DMS 273 treated with DMSO at 0.1 percent for 48 hours (cell line): ENCODE measurements at regions not wholly inside any gene's neighbourhood (a gene's known extent, or its start where the extent isn't known, plus 50 kb on each side); places are given as distances from the start of the nearest gene placed in this dataset.
"Not testable (repeated sequence)": the region's sequence is repeated elsewhere in the genome, so short reads cannot be mapped to it uniquely, and the experiment has no call there.

Source experiments
- DNase-seq: peaks from one replicate; lab custom pipeline; 2025; lab: John Stamatoyannopoulos, UW

- no peak for DNase-seq
Measured at GRCh38 chr10:109403551-109403950, 519.8 kb downstream of the XPNPEP1 start.

GRCh38 chr10:109393425-109393824, 529.9 kb downstream of the XPNPEP1 start:
- DNase-seq = no peak

GRCh38 chr10:109386921-109387320, 536.4 kb downstream of the XPNPEP1 start:
- DNase-seq = no peak

- no peak for DNase-seq
Measured at GRCh38 chr10:109386101-109386500, 537.2 kb downstream of the XPNPEP1 start.

- DNase-seq = no peak
Measured at GRCh38 chr10:109379186-109379585, 544.1 kb downstream of the XPNPEP1 start.

- DNase-seq = no peak
Measured at GRCh38 chr10:109374215-109374614, 549.1 kb downstream of the XPNPEP1 start.

GRCh38 chr10:109359316-109359715, 564.0 kb downstream of the XPNPEP1 start:
- no peak for DNase-seq

- no peak for DNase-seq
Measured at GRCh38 chr10:109358325-109358724, 565.0 kb downstream of the XPNPEP1 start.

- DNase-seq = no peak
Measured at GRCh38 chr10:109348324-109348723, 575.0 kb downstream of the XPNPEP1 start.

- DNase-seq = no peak
Measured at GRCh38 chr10:109343293-109343692, 580.0 kb downstream of the XPNPEP1 start.

- DNase-seq = no peak
Measured at GRCh38 chr10:109341986-109342385, 581.3 kb downstream of the XPNPEP1 start.

GRCh38 chr10:109328001-109328400, 595.3 kb downstream of the XPNPEP1 start:
- DNase-seq = no peak

- no peak for DNase-seq
Measured at GRCh38 chr10:109327266-109327665, 596.0 kb downstream of the XPNPEP1 start.

- no peak for DNase-seq
Measured at GRCh38 chr10:109324721-109325120, 598.6 kb downstream of the XPNPEP1 start.

- no peak for DNase-seq
Measured at GRCh38 chr10:109317746-109318366, 605.5 kb downstream of the XPNPEP1 start.

- DNase-seq = not testable (repeated sequence)
Measured at GRCh38 chr10:109314016-109314415, 609.3 kb downstream of the XPNPEP1 start.

- not testable (repeated sequence) for DNase-seq
Measured at GRCh38 chr10:109312555-109312954, 610.8 kb downstream of the XPNPEP1 start.

- DNase-seq = no peak
Measured at GRCh38 chr10:109308971-109309370, 614.3 kb downstream of the XPNPEP1 start.

GRCh38 chr10:109307102-109307501, 616.2 kb downstream of the XPNPEP1 start:
- not testable (repeated sequence) for DNase-seq

- no peak for DNase-seq
Measured at GRCh38 chr10:109306698-109307097, 616.6 kb downstream of the XPNPEP1 start.

- DNase-seq = no peak
Measured at GRCh38 chr10:109287858-109288257, 635.5 kb downstream of the XPNPEP1 start.

- DNase-seq = no peak
Measured at GRCh38 chr10:109282510-109282909, 640.8 kb downstream of the XPNPEP1 start.

- DNase-seq = no peak
Measured at GRCh38 chr10:109281347-109281746, 642.0 kb downstream of the XPNPEP1 start.

GRCh38 chr10:109280837-109281236, 642.5 kb downstream of the XPNPEP1 start:
- DNase-seq = no peak
